HCT116 (cell line): ENCODE measurements at regions not wholly inside any gene's neighbourhood (a gene's known extent, or its start where the extent isn't known, plus 50 kb on each side); places are given as distances from the start of the nearest gene placed in this dataset.

Experiments
- ATAC-seq: fragments of 200-7000 bp; cut with Tn5 transposase; 2 replicates; pipeline ENCODE4 v1.9.1; 2020; ENCODE audit warnings: mild to moderate bottlenecking, moderate library complexity
- BruUV-seq: library from RNA; stranded (reverse); fragments of 400-500 nt; replicated peaks from 2 replicates; lab custom pipeline; 2021; lab: Mats Ljungman, UMichigan
- CTCF ChIA-PET: fragments of 300-600 bp; sonication (Branson Sonifier 250); formaldehyde crosslinking; loops from one replicate; lab custom pipeline; 2021; ENCODE audit warnings: antibody characterized with exemption; lab: Charles Lee
- POLR2A ChIA-PET: fragments of 300-600, 350-600 bp; sonication (Branson Sonifier 250); formaldehyde crosslinking; loops from one replicate; lab custom pipeline; 2021; ENCODE audit warnings: antibody characterized with exemption; lab: Charles Lee
- RAD21 ChIA-PET, 2 experiments: fragments of 300-600 bp; sonication (Branson Sonifier 250); formaldehyde crosslinking; loops; one replicate each; lab custom pipeline; 2023; ENCODE audit warnings: low total read pairs in 2 of 2; ENCODE audit not compliant: uncharacterized antibody in 2 of 2, unreplicated experiment in 2 of 2, low non-redundant PET in 1 of 2; lab: Charles Lee
- DNase-seq: peaks from one replicate; pipeline ENCODE4 v3.0.0-alpha.2; 2010; ENCODE audit warnings: low read depth, low spot score
- H2AFZ ChIP-seq: fragments of 200-600 bp; shearing (Covaris generic), sonication (generic); 2 replicates; pipeline ENCODE4 v1.6.1; 2017; ENCODE audit warnings: low read depth, mixed run types, mixed read lengths, antibody characterized with exemption, low read length; ENCODE audit not compliant: poor library complexity, severe bottlenecking
- H3K27ac ChIP-seq: 2 replicates; pipeline ENCODE4 v1.5.1; 2012; ENCODE audit warnings: low read depth, low read length
- H3K27me3 ChIP-seq: fragments of 200-600 bp; sonication (generic); 2 replicates; pipeline ENCODE4 v1.6.1; 2016; ENCODE audit warnings: mixed run types, low read length, mixed read lengths; ENCODE audit not compliant: insufficient read depth
- H3K36me3 ChIP-seq, 2 experiments: fragments of 200-500 bp in 1 of 2; fragments of 200-600 bp in 1 of 2; sonication (Bioruptor generic) in 1 of 2; sonication (generic) in 1 of 2; 2 replicates each; pipeline versions ENCODE4 v1.5.1 to v1.6.1; 2014 to 2016; ENCODE audit warnings: low read length in 2 of 2, inconsistent platforms in 1 of 2, mixed read lengths in 1 of 2, mixed run types in 1 of 2; ENCODE audit not compliant: insufficient read depth in 2 of 2, control insufficient read depth in 1 of 2
- H3K4me1 ChIP-seq, 2 experiments: fragments of 200-600 bp in 1 of 2; sonication (generic) in 1 of 2; 2 replicates each; pipeline versions ENCODE4 v1.5.1 to v1.6.1; 2012 to 2017; ENCODE audit warnings: low read length in 2 of 2, inconsistent platforms in 1 of 2, mild to moderate bottlenecking in 1 of 2, mixed read lengths in 1 of 2, mixed run types in 1 of 2, moderate library complexity in 1 of 2; ENCODE audit not compliant: insufficient read depth in 2 of 2, control insufficient read depth in 1 of 2
- H3K4me2 ChIP-seq: fragments of 200-600 bp; sonication (generic); 2 replicates; pipeline ENCODE4 v1.6.1; 2017; ENCODE audit warnings: mixed run types, low read length, mixed read lengths
- H3K4me3 ChIP-seq, 2 experiments: fragments of 200-600 bp in 1 of 2; sonication (generic) in 1 of 2; replicated peaks in 1 of 2; 2 replicates each; pipeline ENCODE4 v1.5.1; 2011 to 2016; ENCODE audit warnings: low read length in 2 of 2, control low read depth in 1 of 2, low read depth in 1 of 2, mild to moderate bottlenecking in 1 of 2, mixed read lengths in 1 of 2, mixed run types in 1 of 2
- H3K79me2 ChIP-seq: fragments of 200-600 bp; sonication (generic); 2 replicates; pipeline ENCODE4 v1.6.1; 2017; ENCODE audit warnings: mild to moderate bottlenecking, mixed run types, low read length, moderate library complexity, mixed read lengths; ENCODE audit not compliant: insufficient read depth
- H3K9ac ChIP-seq: fragments of 200-600 bp; sonication (generic); 2 replicates; pipeline ENCODE4 v1.6.1; 2016; ENCODE audit warnings: low read length, mixed read lengths
- H3K9me2 ChIP-seq: fragments of 200-600 bp; sonication (generic), shearing (Covaris generic); 2 replicates; pipeline ENCODE4 v1.6.1; 2017; ENCODE audit warnings: mixed run types, mild to moderate bottlenecking, moderate library complexity; ENCODE audit not compliant: insufficient read depth
- H3K9me3 ChIP-seq, 2 experiments: fragments of 200-500 bp in 1 of 2; fragments of 200-600 bp in 1 of 2; sonication (Bioruptor generic) in 1 of 2; sonication (generic) in 1 of 2; 2 replicates each; pipeline ENCODE4 v1.6.1; 2014 to 2017; ENCODE audit warnings: low read length in 2 of 2, mixed read lengths in 2 of 2, inconsistent platforms in 1 of 2, low read depth in 1 of 2, mild to moderate bottlenecking in 1 of 2, mixed run types in 1 of 2, moderate library complexity in 1 of 2; ENCODE audit not compliant: control insufficient read depth in 1 of 2, insufficient read depth in 1 of 2
- H4K20me1 ChIP-seq: fragments of 200-600 bp; sonication (generic), shearing (Covaris generic); 2 replicates; pipeline ENCODE4 v1.6.1; 2017; ENCODE audit warnings: mixed run types, mild to moderate bottlenecking, moderate library complexity; ENCODE audit not compliant: insufficient read depth
- CBX3 ChIP-seq: IDR thresholded peaks from 2 replicates; pipeline ENCODE4 v1.6.1; 2012; ENCODE audit warnings: low read depth
- CEBPB ChIP-seq: IDR thresholded peaks from 2 replicates; pipeline ENCODE4 v1.6.1; 2012; ENCODE audit warnings: low read depth
- CTCF ChIP-seq, 3 experiments: fragments of 200-600 bp in 1 of 3; sonication (generic) in 1 of 3; IDR thresholded peaks in 2 of 3; conservative IDR thresholded peaks in 1 of 3; 2 replicates each; pipeline ENCODE4 v1.5.1; 2012 to 2017; ENCODE audit warnings: low read depth in 2 of 3, low read length in 2 of 3, antibody characterized with exemption in 1 of 3, borderline replicate concordance in 1 of 3, control low read depth in 1 of 3, mild to moderate bottlenecking in 1 of 3, mixed read lengths in 1 of 3, mixed run types in 1 of 3, moderate library complexity in 1 of 3; ENCODE audit not compliant: insufficient read depth in 1 of 3
- EGR1 ChIP-seq: IDR thresholded peaks from 2 replicates; pipeline ENCODE4 v1.6.1; 2012; ENCODE audit warnings: low read depth
- ELF1 ChIP-seq: IDR thresholded peaks from 2 replicates; pipeline ENCODE4 v1.6.1; 2012; ENCODE audit warnings: low read depth, borderline replicate concordance
- EZH2 ChIP-seq: fragments of 200-600 bp; sonication (generic); IDR thresholded peaks from 2 replicates; pipeline ENCODE4 v1.6.1; 2017; ENCODE audit warnings: antibody characterized with exemption, mixed run types
- EZH2phosphoT487 ChIP-seq: fragments of 200-600 bp; IDR thresholded peaks from 2 replicates; pipeline ENCODE4 v1.6.1; 2018; ENCODE audit warnings: antibody characterized with exemption, borderline replicate concordance
- FOSL1 ChIP-seq: IDR thresholded peaks from 2 replicates; pipeline ENCODE4 v1.6.1; 2012; ENCODE audit warnings: low read depth
- JUND ChIP-seq: IDR thresholded peaks from 2 replicates; pipeline ENCODE4 v1.6.1; 2012
- SIN3A ChIP-seq: IDR thresholded peaks from 2 replicates; pipeline ENCODE4 v1.6.1; 2012; ENCODE audit warnings: low read depth
- YY1 ChIP-seq: IDR thresholded peaks from 2 replicates; pipeline ENCODE4 v1.6.1; 2011; ENCODE audit warnings: low read length, low read depth, moderate library complexity, mild to moderate bottlenecking; ENCODE audit not compliant: insufficient replicate concordance; ENCODE audit errors: extremely low read depth
- ZBTB33 ChIP-seq: IDR thresholded peaks from 2 replicates; pipeline ENCODE4 v1.6.1; 2011; ENCODE audit warnings: mild to moderate bottlenecking, low read length, moderate library complexity; ENCODE audit not compliant: insufficient replicate concordance; ENCODE audit errors: extremely low read depth
- ZFX ChIP-seq: fragments of 450-650 bp; IDR thresholded peaks from 2 replicates; pipeline ENCODE4 v1.6.1; 2017
- ZNF274 ChIP-seq: fragments of 200-500 bp; sonication (Bioruptor generic); IDR thresholded peaks from 2 replicates; pipeline ENCODE4 v1.6.1; 2014; ENCODE audit warnings: mild to moderate bottlenecking, low read depth, low read length, inconsistent platforms
- intact Hi-C: fragments of 100-400 bp; cut with micrococcal nuclease; formaldehyde crosslinking; loops from 2 replicates; pipeline ENCODE4 v1.10.0; 2022
- TF ChIP-seq, protein P1 (sequence below): IDR thresholded peaks from 2 replicates; pipeline ENCODE4 v1.6.1; 2012; ENCODE audit warnings: low read depth

DNA sequence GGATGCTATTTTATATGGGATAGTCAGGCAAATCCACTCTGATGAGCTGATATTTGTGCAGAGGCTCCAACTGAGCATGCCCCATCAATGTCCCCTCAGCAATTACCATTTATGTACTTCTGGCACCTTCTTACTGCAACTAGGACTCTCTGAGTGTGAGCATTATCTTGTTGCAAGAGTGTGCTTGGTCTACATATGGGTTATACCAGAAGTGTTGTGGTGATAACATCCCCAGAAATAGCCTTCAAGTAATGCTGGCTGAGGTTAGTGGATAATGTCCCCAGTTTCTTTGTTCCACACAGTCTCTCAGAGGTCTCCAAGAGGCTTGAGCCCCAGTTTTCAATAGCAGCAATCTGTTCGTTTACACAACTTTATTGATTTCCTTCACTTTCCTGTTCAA lies 408.6 kb downstream of the JRKL start:
- intact Hi-C loops = loop anchor here (5.0 kb wide), 1 partner anchor 336 kb away; no protein-coding TSS in a partner anchor
- H3K27ac ChIP-seq = no peak overlapping the region
- H3K9me2 ChIP-seq = no peaks in the 10 kb centered on the region
- no peaks in the 10 kb centered on the region for H3K79me2 ChIP-seq
- POLR2A ChIA-PET = no interaction called here
- DNase-seq (no peak), ATAC-seq (no peak)
- no TSS peak for BruUV-seq
- H3K9me3 ChIP-seq = peaks cover 0 to 12% of the 10 kb centered on the region in 2 experiments; a peak in 1 of 4 replicates
- RAD21 ChIA-PET = no interaction called here
- no peak overlapping the region for H3K4me3 ChIP-seq
- CTCF ChIA-PET = no interaction called here
- no peaks in the 10 kb centered on the region; the same call in 1 of the 2 replicates for H4K20me1 ChIP-seq
- no peak overlapping the region for H3K4me2 ChIP-seq
- no peak for TF ChIP-seq CTCF (IDR thresholded peaks at IDR 0.05 in 2 of 3, conservative IDR thresholded peaks at IDR 0.05 in 1 of 3; ENCODE audit: borderline replicate concordance in 1 of 3, insufficient read depth in 1 of 3, low read depth in 2 of 3, low read length in 2 of 3)
- TF ChIP-seq FOSL1 = no peak
- TF ChIP-seq ZNF274 = no peak
- no peak for TF ChIP-seq JUND
- TF ChIP-seq, protein P1, sequence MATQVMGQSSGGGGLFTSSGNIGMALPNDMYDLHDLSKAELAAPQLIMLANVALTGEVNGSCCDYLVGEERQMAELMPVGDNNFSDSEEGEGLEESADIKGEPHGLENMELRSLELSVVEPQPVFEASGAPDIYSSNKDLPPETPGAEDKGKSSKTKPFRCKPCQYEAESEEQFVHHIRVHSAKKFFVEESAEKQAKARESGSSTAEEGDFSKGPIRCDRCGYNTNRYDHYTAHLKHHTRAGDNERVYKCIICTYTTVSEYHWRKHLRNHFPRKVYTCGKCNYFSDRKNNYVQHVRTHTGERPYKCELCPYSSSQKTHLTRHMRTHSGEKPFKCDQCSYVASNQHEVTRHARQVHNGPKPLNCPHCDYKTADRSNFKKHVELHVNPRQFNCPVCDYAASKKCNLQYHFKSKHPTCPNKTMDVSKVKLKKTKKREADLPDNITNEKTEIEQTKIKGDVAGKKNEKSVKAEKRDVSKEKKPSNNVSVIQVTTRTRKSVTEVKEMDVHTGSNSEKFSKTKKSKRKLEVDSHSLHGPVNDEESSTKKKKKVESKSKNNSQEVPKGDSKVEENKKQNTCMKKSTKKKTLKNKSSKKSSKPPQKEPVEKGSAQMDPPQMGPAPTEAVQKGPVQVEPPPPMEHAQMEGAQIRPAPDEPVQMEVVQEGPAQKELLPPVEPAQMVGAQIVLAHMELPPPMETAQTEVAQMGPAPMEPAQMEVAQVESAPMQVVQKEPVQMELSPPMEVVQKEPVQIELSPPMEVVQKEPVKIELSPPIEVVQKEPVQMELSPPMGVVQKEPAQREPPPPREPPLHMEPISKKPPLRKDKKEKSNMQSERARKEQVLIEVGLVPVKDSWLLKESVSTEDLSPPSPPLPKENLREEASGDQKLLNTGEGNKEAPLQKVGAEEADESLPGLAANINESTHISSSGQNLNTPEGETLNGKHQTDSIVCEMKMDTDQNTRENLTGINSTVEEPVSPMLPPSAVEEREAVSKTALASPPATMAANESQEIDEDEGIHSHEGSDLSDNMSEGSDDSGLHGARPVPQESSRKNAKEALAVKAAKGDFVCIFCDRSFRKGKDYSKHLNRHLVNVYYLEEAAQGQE = no peak
- no peak for TF ChIP-seq SIN3A
- TF ChIP-seq EGR1 = no peak
- no peak for TF ChIP-seq EZH2phosphoT487
- TF ChIP-seq ZFX = no peak
- no peak for TF ChIP-seq ZBTB33
- no peak for TF ChIP-seq YY1
- TF ChIP-seq CBX3 = no peak
- TF ChIP-seq ELF1 = no peak
- no peak for TF ChIP-seq EZH2
- no peak for TF ChIP-seq CEBPB
- H3K9ac ChIP-seq = no peak overlapping the region
- no peaks in the 10 kb centered on the region for H3K27me3 ChIP-seq
- H3K36me3 ChIP-seq = no peaks in the 10 kb centered on the region
- no peaks in the 10 kb centered on the region for H3K4me1 ChIP-seq
- no peak overlapping the region for H2AFZ ChIP-seq
